Epithelial cell of proximal tubule (primary cell): ENCODE measurements at regions not wholly inside any gene's neighbourhood (a gene's known extent, or its start where the extent isn't known, plus 50 kb on each side); places are given as distances from the start of the nearest gene placed in this dataset.
A peak's percentile ranks its signal among the peaks of the same experiment; 100 is the strongest.

Experiments
- DNase-seq: peaks from one replicate; pipeline ENCODE4 v3.0.0-alpha.2; 2011; ENCODE audit warnings: low read depth
- H3K4me3 ChIP-seq: 2 replicates; pipeline ENCODE4 v1.5.1; 2011; ENCODE audit warnings: low read depth, mild to moderate bottlenecking, low read length
- TF ChIP-seq, protein P1 (sequence below): conservative IDR thresholded peaks from 2 replicates; pipeline ENCODE4 v1.5.1; 2012; ENCODE audit warnings: low read depth, mild to moderate bottlenecking, low read length

DNA sequence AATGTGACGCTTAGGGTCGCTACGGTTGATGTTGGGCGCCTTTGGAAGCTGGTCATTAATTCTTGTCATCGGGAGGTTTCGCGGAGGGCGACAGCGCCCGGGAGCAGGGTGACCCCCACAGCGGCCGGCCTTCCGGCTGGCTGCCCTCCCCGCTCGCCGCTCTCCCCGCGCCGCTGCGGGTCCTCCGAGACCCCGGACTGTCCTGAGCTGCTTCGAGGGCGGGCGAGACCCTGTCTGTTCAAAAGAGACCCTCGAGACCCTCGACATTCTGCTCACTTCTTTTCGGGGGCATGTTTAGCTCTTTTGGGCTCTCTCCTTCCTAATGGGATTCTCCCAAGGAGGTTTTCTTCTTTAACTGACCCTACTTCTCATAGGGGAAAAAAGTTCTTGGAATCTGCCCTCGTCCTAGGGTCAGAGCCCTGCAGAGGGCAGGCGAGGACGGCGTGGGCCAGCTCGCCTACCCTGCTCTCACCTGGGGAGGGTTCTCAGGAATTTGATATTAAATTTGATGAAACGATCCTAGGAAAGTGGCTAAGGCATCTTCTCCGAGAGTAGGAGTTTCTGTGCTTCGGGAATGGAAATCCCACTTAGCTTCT lies 257.0 kb downstream of the OTUD1 start:
- no peak overlapping the region for H3K4me3 ChIP-seq
- DNase-seq = no peak
- TF ChIP-seq, protein P1, sequence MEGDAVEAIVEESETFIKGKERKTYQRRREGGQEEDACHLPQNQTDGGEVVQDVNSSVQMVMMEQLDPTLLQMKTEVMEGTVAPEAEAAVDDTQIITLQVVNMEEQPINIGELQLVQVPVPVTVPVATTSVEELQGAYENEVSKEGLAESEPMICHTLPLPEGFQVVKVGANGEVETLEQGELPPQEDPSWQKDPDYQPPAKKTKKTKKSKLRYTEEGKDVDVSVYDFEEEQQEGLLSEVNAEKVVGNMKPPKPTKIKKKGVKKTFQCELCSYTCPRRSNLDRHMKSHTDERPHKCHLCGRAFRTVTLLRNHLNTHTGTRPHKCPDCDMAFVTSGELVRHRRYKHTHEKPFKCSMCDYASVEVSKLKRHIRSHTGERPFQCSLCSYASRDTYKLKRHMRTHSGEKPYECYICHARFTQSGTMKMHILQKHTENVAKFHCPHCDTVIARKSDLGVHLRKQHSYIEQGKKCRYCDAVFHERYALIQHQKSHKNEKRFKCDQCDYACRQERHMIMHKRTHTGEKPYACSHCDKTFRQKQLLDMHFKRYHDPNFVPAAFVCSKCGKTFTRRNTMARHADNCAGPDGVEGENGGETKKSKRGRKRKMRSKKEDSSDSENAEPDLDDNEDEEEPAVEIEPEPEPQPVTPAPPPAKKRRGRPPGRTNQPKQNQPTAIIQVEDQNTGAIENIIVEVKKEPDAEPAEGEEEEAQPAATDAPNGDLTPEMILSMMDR = no peak

GRCh38 chr10:23696476-23696875 lies 257.6 kb downstream of the OTUD1 start:
- DNase-seq = no peak
- TF ChIP-seq, protein P1 = no peak
- H3K4me3 ChIP-seq = no peak overlapping the region

DNA sequence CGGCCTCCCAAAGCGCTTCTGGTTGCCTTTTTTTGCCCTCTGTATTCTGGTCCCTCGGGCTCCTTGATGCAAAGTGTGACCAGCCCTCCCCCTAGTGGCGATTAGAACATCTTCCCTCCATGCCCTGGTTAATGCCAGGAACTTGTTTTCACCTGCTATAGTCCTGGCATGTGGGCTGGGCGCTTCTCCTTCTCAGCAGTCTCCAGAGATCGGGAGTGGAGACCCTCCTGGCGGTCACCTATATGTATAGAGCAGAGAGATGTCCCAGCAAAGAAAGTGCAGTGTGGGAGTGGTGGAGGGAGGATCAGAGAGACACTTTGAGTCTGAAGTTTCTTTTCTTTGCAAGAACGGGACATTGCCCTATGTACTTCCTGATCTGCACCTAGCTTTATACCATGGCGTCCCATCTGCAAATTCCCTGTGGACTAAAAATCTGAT lies 264.1 kb downstream of the OTUD1 start:
- DNase-seq = peak; percentile 29
- TF ChIP-seq, protein P1 = peak; percentile 91
- H3K4me3 ChIP-seq = peak overlapping the region; percentile 36

DNA sequence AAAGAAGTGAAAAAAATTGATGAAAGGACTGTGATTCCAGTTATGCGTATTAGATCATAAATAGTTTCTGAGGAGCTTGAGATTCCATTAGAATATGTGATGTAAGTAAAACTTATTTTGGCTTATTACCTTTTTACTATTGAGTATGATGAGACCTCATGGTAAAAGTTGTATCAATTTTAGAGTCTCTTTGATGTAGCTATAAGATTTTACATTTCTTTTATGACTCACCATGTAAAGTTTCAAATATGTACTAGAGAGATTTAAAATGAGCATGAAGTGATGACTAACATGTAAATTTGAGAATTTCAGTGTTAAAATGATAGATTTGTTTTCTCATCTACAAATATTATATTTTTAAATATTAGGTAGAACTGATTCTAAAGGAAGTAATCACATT lies 276.5 kb downstream of the OTUD1 start:
- H3K4me3 ChIP-seq = no peak overlapping the region
- no peak for DNase-seq
- TF ChIP-seq, protein P1 = no peak

DNA sequence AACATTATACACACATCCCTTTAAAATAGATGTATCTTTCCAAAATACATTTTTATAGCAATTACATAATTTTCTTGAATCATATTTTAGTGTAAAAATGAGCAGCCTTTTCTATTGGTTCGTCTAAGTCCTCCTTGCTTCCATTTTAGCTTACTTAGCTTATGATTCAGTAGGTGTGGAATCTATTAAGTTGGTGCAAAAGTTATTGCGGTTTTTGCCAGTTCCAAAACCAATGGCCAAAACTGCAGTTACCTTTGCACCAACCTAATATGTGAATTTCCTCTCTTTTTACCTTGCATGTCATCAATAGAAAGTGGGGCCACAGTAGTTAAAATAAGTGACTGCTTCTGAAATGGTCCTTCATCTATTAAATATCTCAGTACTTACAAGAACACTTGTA lies 279.0 kb downstream of the OTUD1 start:
- TF ChIP-seq, protein P1 = no peak
- DNase-seq = no peak
- H3K4me3 ChIP-seq = no peak overlapping the region

- TF ChIP-seq, protein P1 = no peak
- no peak overlapping the region for H3K4me3 ChIP-seq
- DNase-seq = no peak
These were observed 280.1 kb downstream of the OTUD1 start for GRCh38 chr10:23718946-23719345.

- TF ChIP-seq, protein P1 = no peak
- H3K4me3 ChIP-seq = no peak overlapping the region
- no peak for DNase-seq
These were observed 284.9 kb downstream of the OTUD1 start for GRCh38 chr10:23723796-23724195.
